Activated CD8-positive, alpha-beta T cell treated with anti-CD3 and anti-CD28 coated beads for 36 hours (primary cell): ENCODE measurements at regions not wholly inside any gene's neighbourhood (a gene's known extent, or its start where the extent isn't known, plus 50 kb on each side); places are given as distances from the start of the nearest gene placed in this dataset.

Source experiments
- ATAC-seq: fragments of 200-7000 bp; cut with Tn5 transposase; one replicate; pipeline ENCODE4 v1.10.0; 2021; ENCODE audit warnings: mild to moderate bottlenecking, moderate library complexity
- CTCF ChIA-PET: fragments of 350-600 bp; sonication (Branson Sonifier 250); formaldehyde crosslinking; loops from one replicate; lab custom pipeline; 2021; ENCODE audit warnings: antibody characterized with exemption; lab: Charles Lee
- POLR2A ChIA-PET: fragments of 350-600 bp; sonication (Branson Sonifier 250); formaldehyde crosslinking; loops from one replicate; lab custom pipeline; 2021; ENCODE audit warnings: antibody characterized with exemption; lab: Charles Lee
- DNase-seq: peaks from one replicate; pipeline ENCODE4 v3.0.0-alpha.2; 2020
- H3K27ac Mint-ChIP-seq: one replicate; pipeline ENCODE4 v1.8.0; 2021; ENCODE audit warnings: mild to moderate bottlenecking, mixed read lengths
- H3K27me3 Mint-ChIP-seq: one replicate; pipeline ENCODE4 v1.8.0; 2021; ENCODE audit warnings: mixed read lengths
- H3K36me3 Mint-ChIP-seq: one replicate; pipeline ENCODE4 v1.8.0; 2021; ENCODE audit warnings: low read depth, mixed read lengths
- H3K4me1 Mint-ChIP-seq: one replicate; pipeline ENCODE4 v1.8.0; 2021; ENCODE audit warnings: low read depth, mixed read lengths
- H3K4me3 Mint-ChIP-seq: one replicate; pipeline ENCODE4 v1.8.0; 2021; ENCODE audit warnings: mild to moderate bottlenecking, moderate library complexity, mixed read lengths
- H3K9me3 Mint-ChIP-seq: one replicate; pipeline ENCODE4 v1.8.0; 2021; ENCODE audit warnings: mixed read lengths
- intact Hi-C: fragments of 100-400 bp; cut with micrococcal nuclease; formaldehyde crosslinking; loops from one replicate; pipeline ENCODE4 v1.10.0; 2022
- TF ChIP-seq, protein P1 (sequence below): fragments of 200-600 bp; IDR thresholded peaks from one replicate; pipeline ENCODE4 v1.8.0; 2022; ENCODE audit warnings: antibody characterized with exemption, mild to moderate bottlenecking

DNA sequence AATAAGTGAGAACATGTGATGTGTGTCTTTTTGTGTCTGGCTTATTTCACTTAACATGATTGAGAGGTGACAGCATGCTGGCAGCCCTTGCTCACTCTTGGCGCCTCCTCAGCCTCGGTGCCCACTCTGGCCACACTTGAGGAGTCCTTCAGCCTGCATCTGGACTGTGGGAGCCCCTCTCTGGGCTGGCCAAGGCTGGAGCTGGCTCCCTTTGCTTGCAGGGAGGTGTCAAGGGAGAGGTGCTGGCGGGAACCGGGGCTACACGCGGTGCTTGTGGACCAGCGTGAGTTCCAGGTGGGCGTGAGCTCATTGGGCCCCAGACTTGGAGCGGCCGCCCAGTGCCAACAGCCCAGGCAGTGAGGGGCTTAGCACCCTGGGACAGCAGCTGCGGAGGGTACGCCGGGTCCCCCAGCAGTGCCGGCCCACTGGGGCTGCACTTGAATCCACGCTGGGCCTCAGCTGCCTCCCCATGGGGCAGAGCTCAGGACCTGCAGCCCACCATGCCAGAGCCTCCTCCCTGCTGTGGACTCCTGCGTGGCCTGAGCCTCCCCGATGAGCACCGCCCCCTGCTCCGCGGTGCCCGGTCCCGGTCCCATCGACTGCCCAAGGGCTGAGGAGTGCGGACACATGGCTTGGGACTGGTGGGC is 658.6 kb downstream of the GRXCR1 start:
- H3K27ac Mint-ChIP-seq, result no peak overlapping the region

DNA sequence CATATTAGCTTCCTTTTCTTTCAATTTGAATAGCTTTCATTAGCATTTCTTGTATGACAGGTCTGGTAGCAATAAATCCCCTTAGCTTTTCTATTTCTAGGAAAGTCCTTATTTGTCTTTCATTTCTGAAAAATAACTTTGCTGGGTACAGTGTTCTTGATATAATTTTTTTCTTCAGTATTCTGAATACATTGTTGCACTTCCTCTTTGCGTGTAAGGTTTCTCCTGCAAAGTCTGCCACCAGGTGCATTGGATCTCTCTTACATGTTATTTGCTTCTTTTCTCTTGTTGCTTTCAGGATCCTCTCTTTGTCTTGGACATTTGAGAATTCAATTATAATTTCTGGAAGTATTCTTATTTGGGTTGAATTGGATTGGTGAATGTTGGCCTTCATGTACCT is 663.7 kb downstream of the GRXCR1 start:
- CTCF ChIA-PET, result no interaction called here
- H3K27me3 Mint-ChIP-seq, result no peaks in the 10 kb centered on the region
- TF ChIP-seq, protein P1, sequence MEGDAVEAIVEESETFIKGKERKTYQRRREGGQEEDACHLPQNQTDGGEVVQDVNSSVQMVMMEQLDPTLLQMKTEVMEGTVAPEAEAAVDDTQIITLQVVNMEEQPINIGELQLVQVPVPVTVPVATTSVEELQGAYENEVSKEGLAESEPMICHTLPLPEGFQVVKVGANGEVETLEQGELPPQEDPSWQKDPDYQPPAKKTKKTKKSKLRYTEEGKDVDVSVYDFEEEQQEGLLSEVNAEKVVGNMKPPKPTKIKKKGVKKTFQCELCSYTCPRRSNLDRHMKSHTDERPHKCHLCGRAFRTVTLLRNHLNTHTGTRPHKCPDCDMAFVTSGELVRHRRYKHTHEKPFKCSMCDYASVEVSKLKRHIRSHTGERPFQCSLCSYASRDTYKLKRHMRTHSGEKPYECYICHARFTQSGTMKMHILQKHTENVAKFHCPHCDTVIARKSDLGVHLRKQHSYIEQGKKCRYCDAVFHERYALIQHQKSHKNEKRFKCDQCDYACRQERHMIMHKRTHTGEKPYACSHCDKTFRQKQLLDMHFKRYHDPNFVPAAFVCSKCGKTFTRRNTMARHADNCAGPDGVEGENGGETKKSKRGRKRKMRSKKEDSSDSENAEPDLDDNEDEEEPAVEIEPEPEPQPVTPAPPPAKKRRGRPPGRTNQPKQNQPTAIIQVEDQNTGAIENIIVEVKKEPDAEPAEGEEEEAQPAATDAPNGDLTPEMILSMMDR, result no peak
- no peak overlapping the region for H3K27ac Mint-ChIP-seq
- no peak overlapping the region for H3K4me3 Mint-ChIP-seq
- ATAC-seq, result no peak
- H3K4me1 Mint-ChIP-seq, result no peaks in the 10 kb centered on the region
- POLR2A ChIA-PET, result no interaction called here
- no peaks in the 10 kb centered on the region for H3K36me3 Mint-ChIP-seq
- H3K9me3 Mint-ChIP-seq, result peaks cover 4% of the 10 kb centered on the region
- DNase-seq, result no peak
- intact Hi-C loops, result no loop called here

More for the DNA sequence above, 658.6 kb downstream of the GRXCR1 start:
- ChIA-PET POLR2A (no interaction called here), CTCF (no interaction called here)
- TF ChIP-seq, protein P1, result no peak
- intact Hi-C loops, result no loop called here
- Mint-ChIP-seq H3K27me3 (no peaks in the 10 kb centered on the region), H3K4me3 (no peak overlapping the region), H3K36me3 (no peaks in the 10 kb centered on the region), H3K4me1 (no peaks in the 10 kb centered on the region), H3K9me3 (peaks cover 4% of the 10 kb centered on the region)
- DNase-seq (no peak), ATAC-seq (no peak)

DNA sequence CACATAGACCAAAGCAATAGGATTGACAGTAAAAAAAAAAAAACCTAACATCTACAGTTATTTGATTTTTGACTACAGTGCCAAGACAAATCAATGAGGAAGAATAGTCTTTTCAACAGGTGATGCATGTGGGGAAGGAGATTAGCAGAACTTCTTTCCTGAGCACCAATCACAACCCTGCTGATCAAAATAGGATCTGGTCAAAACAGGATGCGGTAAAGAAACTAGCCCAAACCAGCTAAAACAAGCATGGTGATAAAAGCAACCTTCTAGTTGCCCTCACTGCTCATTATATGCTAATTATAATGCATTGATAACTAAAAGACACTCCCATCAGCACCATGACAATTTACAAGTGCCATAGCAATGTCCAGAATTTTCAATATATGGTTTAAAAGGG is 667.5 kb downstream of the GRXCR1 start:
- no peaks in the 10 kb centered on the region for H3K36me3 Mint-ChIP-seq
- DNase-seq, result no peak
- no peak overlapping the region for H3K4me3 Mint-ChIP-seq
- ChIA-PET POLR2A (no interaction called here), CTCF (no interaction called here)
- no peaks in the 10 kb centered on the region for H3K4me1 Mint-ChIP-seq
- no peak for ATAC-seq
- H3K27me3 Mint-ChIP-seq, result no peaks in the 10 kb centered on the region
- H3K27ac Mint-ChIP-seq, result no peak overlapping the region
- intact Hi-C loops, result no loop called here
- H3K9me3 Mint-ChIP-seq, result peaks cover 2% of the 10 kb centered on the region
- TF ChIP-seq, protein P1, result no peak

DNA sequence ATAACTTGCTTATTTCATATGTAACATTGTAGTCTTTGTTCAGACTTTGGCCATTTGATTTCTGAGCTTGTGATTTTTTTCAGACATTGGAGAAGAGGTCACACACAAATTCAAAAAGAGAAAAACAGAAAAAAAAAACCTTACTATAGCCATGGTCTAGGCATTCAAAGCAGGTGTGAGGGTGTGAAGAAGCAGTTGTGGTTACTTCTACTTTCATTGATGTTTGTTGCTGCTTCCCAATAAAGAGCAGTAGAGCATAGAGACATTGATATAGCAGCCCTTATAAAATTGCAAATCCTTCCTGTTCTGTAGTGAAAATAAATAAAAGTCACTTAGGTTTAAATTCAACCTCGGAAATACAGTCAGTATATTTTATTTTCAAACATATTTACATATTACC is 671.6 kb downstream of the GRXCR1 start:
- Mint-ChIP-seq H3K4me3 (no peak overlapping the region), H3K36me3 (no peaks in the 10 kb centered on the region), H3K27ac (no peak overlapping the region), H3K9me3 (peaks cover 2% of the 10 kb centered on the region), H3K4me1 (no peaks in the 10 kb centered on the region), H3K27me3 (no peaks in the 10 kb centered on the region)
- intact Hi-C loops, result no loop called here
- TF ChIP-seq, protein P1, result no peak
- ChIA-PET CTCF (no interaction called here), POLR2A (no interaction called here)
- DNase-seq (no peak), ATAC-seq (no peak)

DNA sequence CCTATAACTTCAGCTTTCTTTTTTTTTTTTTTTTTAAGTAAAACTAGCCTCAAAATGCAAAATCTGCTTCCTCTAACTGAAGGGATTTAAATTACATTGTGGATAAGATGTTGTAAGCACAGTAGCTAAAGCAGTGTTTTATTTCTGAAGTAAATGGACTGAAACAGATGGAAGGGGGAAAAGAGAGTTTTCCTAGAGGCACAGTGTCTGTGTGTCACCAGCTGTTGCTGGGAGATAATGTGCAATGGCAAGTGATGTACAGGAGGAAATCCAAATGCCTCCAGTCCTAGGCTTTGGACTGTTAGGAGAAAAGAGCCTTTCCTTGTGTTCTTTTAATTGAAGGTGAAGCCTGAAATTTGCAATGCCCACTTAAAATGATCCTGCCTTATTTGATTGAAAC is 672.1 kb downstream of the GRXCR1 start:
- no peaks in the 10 kb centered on the region for H3K27me3 Mint-ChIP-seq
- H3K9me3 Mint-ChIP-seq, result peaks cover 2% of the 10 kb centered on the region
- no peak overlapping the region for H3K27ac Mint-ChIP-seq
- ChIA-PET POLR2A (no interaction called here), CTCF (no interaction called here)
- no peak for ATAC-seq
- intact Hi-C loops, result no loop called here
- H3K4me1 Mint-ChIP-seq, result no peaks in the 10 kb centered on the region
- no peaks in the 10 kb centered on the region for H3K36me3 Mint-ChIP-seq
- TF ChIP-seq, protein P1, result no peak
- H3K4me3 Mint-ChIP-seq, result no peak overlapping the region
- DNase-seq, result no peak
